Endothelial cell of umbilical vein (primary cell): ENCODE measurements at regions not wholly inside any gene's neighbourhood (a gene's known extent, or its start where the extent isn't known, plus 50 kb on each side); places are given as distances from the start of the nearest gene placed in this dataset.

Experiments used
- BruUV-seq: library from RNA; stranded (reverse); fragments of 400-500 nt; replicated peaks from 2 replicates; lab custom pipeline; 2021; lab: Mats Ljungman, UMichigan
- CTCF ChIA-PET: fragments of 300-600, 350-600 bp; sonication (Branson Sonifier 250); formaldehyde crosslinking; loops from one replicate; lab custom pipeline; 2021; ENCODE audit warnings: antibody characterized with exemption, inconsistent platforms; lab: Charles Lee
- POLR2A ChIA-PET: fragments of 300-600, 350-600 bp; sonication (Branson Sonifier 250); formaldehyde crosslinking; loops from one replicate; lab custom pipeline; 2021; ENCODE audit warnings: antibody characterized with exemption, inconsistent platforms; lab: Charles Lee
- DNase-seq: peaks from one replicate; pipeline ENCODE4 v3.0.0-alpha.2; 2011; ENCODE audit warnings: low read depth, low spot score
- FAIRE-seq: peaks from 2 replicates; lab custom pipeline; 2011; peaks lifted over from hg19 to GRCh38; lab: Jason Lieb, UNC
- H2AFZ ChIP-seq: 2 replicates; pipeline ENCODE4 v1.6.0; 2012; ENCODE audit warnings: low read depth, low read length, control low read depth, inconsistent platforms
- H3K27ac ChIP-seq: 2 replicates; pipeline ENCODE4 v1.5.1; 2011; ENCODE audit warnings: low read depth, mild to moderate bottlenecking, control low read depth, low read length, moderate library complexity; ENCODE audit not compliant: insufficient read depth
- H3K27me3 ChIP-seq, 2 experiments: 2 replicates each; pipeline versions ENCODE4 v1.6.0 to v1.6.1; 2011; ENCODE audit warnings: low read length in 2 of 2, mixed read lengths in 1 of 2; ENCODE audit not compliant: control insufficient read depth in 2 of 2, insufficient read depth in 2 of 2
- H3K36me3 ChIP-seq, 2 experiments: 2 replicates in 1 of 2; 3 replicates in 1 of 2; pipeline ENCODE4 v1.5.1; 2011; ENCODE audit warnings: low read length in 2 of 2, mild to moderate bottlenecking in 1 of 2, moderate library complexity in 1 of 2; ENCODE audit not compliant: control insufficient read depth in 2 of 2, insufficient read depth in 2 of 2; ENCODE audit errors: extremely low read depth in 1 of 2
- H3K4me1 ChIP-seq: 3 replicates; pipeline ENCODE4 v1.5.1; 2011; ENCODE audit warnings: mild to moderate bottlenecking, low read length; ENCODE audit not compliant: control insufficient read depth, insufficient read depth; ENCODE audit errors: extremely low read depth
- H3K4me2 ChIP-seq: 2 replicates; pipeline ENCODE4 v1.6.1; 2011; ENCODE audit warnings: low read length, control low read depth, mixed read lengths; ENCODE audit not compliant: insufficient read depth
- H3K4me3 ChIP-seq, 3 experiments: fragments of 200-600 bp in 1 of 3; sonication (generic), shearing (Covaris generic) in 1 of 3; replicated peaks in 1 of 3; 2 replicates each; pipeline ENCODE4 v1.5.1; 2011 to 2016; ENCODE audit warnings: control low read depth in 3 of 3, low read length in 3 of 3, mild to moderate bottlenecking in 2 of 3, inconsistent platforms in 1 of 3, low read depth in 1 of 3, moderate library complexity in 1 of 3; ENCODE audit not compliant: insufficient read depth in 1 of 3
- H3K79me2 ChIP-seq: 2 replicates; pipeline ENCODE4 v1.6.0; 2012; ENCODE audit warnings: low read length, inconsistent platforms; ENCODE audit not compliant: control insufficient read depth, insufficient read depth
- H3K9ac ChIP-seq: replicated peaks from 2 replicates; pipeline ENCODE3; 2011; ENCODE audit warnings: low read length, control low read depth; ENCODE audit not compliant: insufficient read depth; ENCODE audit errors: extremely low read depth
- H3K9me1 ChIP-seq: replicated peaks from 3 replicates; pipeline ENCODE4 v1.6.0; 2011; ENCODE audit warnings: mild to moderate bottlenecking, low read length; ENCODE audit not compliant: control insufficient read depth, insufficient read depth; ENCODE audit errors: extremely low read depth
- H3K9me3 ChIP-seq: replicated peaks from 2 replicates; pipeline ENCODE4 v1.5.1; 2012; ENCODE audit warnings: low read length, inconsistent platforms; ENCODE audit not compliant: control insufficient read depth, insufficient read depth
- H4K20me1 ChIP-seq: replicated peaks from 2 replicates; pipeline ENCODE3; 2011; ENCODE audit warnings: mild to moderate bottlenecking, low read length; ENCODE audit not compliant: control insufficient read depth, insufficient read depth; ENCODE audit errors: extremely low read depth
- EZH2 ChIP-seq: IDR thresholded peaks from 2 replicates; pipeline ENCODE4 v1.6.1; 2012; ENCODE audit warnings: borderline replicate concordance, low read depth, mild to moderate bottlenecking, moderate library complexity, low read length, inconsistent platforms; ENCODE audit not compliant: severe bottlenecking
- FOS ChIP-seq: IDR thresholded peaks from 2 replicates; pipeline ENCODE4 v1.6.1; 2011; ENCODE audit warnings: mild to moderate bottlenecking, low read length, moderate library complexity, borderline replicate concordance; ENCODE audit not compliant: insufficient read depth
- GATA2 ChIP-seq: IDR thresholded peaks from 2 replicates; pipeline ENCODE4 v1.7.0; 2011; ENCODE audit warnings: low read depth, mild to moderate bottlenecking, moderate library complexity, mixed read lengths, low read length; ENCODE audit not compliant: insufficient read length, insufficient read depth
- JUN ChIP-seq: IDR thresholded peaks from 2 replicates; pipeline ENCODE4 v1.6.1; 2011; ENCODE audit warnings: borderline replicate concordance, low read depth; ENCODE audit not compliant: insufficient read length, insufficient read depth
- MYC ChIP-seq: IDR thresholded peaks from one replicate; pipeline ENCODE4 v1.6.1; 2011; ENCODE audit warnings: mild to moderate bottlenecking, low read depth, low read length
- POLR2A ChIP-seq: IDR thresholded peaks from 2 replicates; pipeline ENCODE4 v1.6.1; 2012; ENCODE audit warnings: low read depth, mild to moderate bottlenecking, control low read depth, low read length
- POLR2AphosphoS5 ChIP-seq: IDR thresholded peaks from 2 replicates; pipeline ENCODE4 v1.6.1; 2012; ENCODE audit warnings: low read depth, mild to moderate bottlenecking, control low read depth, low read length, moderate library complexity; ENCODE audit not compliant: insufficient read depth
- dilution Hi-C: fragments of 300-500 bp; cut with MboI; formaldehyde crosslinking; loops from one replicate; pipeline ENCODE4 v1.15.0; 2019; ENCODE audit warnings: low sequenced_read_pairs; ENCODE audit not compliant: extremely low pct_ligation_motif_present
- intact Hi-C: fragments of 100-400 bp; cut with micrococcal nuclease; formaldehyde crosslinking; loops from one replicate; pipeline ENCODE4 v1.10.0; 2022
- TF ChIP-seq, protein P1 (sequence below): IDR thresholded peaks from 2 replicates; pipeline ENCODE4 v1.6.1; 2011; ENCODE audit not compliant: insufficient read depth, insufficient read length
- TF ChIP-seq, protein P2 (sequence below), 2 donors: IDR thresholded peaks; 1 replicate in 1 of 2; 2 replicates in 1 of 2; pipeline ENCODE4 v1.5.1; 2011; ENCODE audit warnings: low read length in 2 of 2, mild to moderate bottlenecking in 2 of 2, moderate library complexity in 2 of 2, control low read depth in 1 of 2, inconsistent platforms in 1 of 2, low read depth in 1 of 2; ENCODE audit not compliant: insufficient read depth in 1 of 2; ENCODE audit errors: extremely low read depth in 1 of 2

DNA sequence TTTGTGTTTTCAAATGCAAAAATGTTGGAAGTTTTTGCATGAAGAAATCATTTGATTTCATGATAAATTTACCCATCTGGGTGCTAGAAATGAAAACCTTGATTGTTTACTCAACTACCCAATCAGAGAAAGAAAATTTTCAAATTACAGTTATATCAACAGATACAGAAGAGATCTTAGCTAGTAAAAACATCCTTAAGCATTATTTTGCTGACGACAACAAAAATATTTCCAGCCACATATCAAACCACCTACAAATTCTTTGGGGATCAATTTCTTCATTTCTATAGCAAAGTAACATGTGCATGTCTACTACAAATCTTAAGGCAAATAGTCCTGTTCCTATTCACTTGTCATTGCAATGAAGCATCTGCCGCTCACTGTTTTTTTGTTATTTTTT is 530.3 kb downstream of the ZIC1 start:
- no peaks in the 10 kb centered on the region for H3K9me3 ChIP-seq
- intact Hi-C loops = no loop called here
- H3K4me1 ChIP-seq = peaks cover 13% of the 10 kb centered on the region
- no TSS peak for BruUV-seq
- dilution Hi-C loops = no loop called here
- FAIRE-seq (no peak), DNase-seq (no peak)
- POLR2A ChIA-PET = no interaction called here
- H3K79me2 ChIP-seq = no peaks in the 10 kb centered on the region
- TF ChIP-seq MYC (no peak), JUN (no peak), FOS (no peak), POLR2A (no peak), GATA2 (no peak), EZH2 (no peak)
- TF ChIP-seq, protein P1, sequence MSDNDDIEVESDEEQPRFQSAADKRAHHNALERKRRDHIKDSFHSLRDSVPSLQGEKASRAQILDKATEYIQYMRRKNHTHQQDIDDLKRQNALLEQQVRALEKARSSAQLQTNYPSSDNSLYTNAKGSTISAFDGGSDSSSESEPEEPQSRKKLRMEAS = no peak
- no peak overlapping the region for H3K4me3 ChIP-seq
- H2AFZ ChIP-seq = no peak overlapping the region
- no peak overlapping the region for H3K27ac ChIP-seq
- H3K9me1 ChIP-seq = no peaks in the 10 kb centered on the region
- H3K4me2 ChIP-seq = no peak overlapping the region
- H4K20me1 ChIP-seq = no peaks in the 10 kb centered on the region
- H3K9ac ChIP-seq = no peak overlapping the region
- no peaks in the 10 kb centered on the region for H3K36me3 ChIP-seq
- CTCF ChIA-PET = interaction anchor here (1.1 to 2.0 kb wide), 2 partner anchors 12 to 138 kb away, joined by 3 to 6 read pairs; no protein-coding TSS in a partner anchor
- H3K27me3 ChIP-seq = no peaks in the 10 kb centered on the region

DNA sequence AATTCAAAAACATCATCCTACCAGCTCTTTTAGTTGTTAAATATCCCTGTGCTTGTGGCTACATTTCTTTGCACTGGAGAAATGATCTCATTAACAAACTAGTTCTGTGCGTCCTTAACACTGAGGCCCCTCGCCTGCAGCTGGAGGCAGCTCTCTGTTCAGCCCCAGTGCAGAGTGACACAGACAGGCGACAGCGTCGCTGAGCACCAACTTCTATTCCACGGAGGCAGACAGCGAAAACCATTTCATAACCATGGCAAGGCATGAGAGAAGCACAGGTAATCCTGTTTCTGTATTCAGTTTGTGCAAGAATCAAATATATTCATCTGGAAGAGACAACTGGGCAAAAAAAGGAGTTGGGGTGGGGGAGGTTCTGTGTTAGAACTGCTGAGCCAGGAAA is 530.7 kb downstream of the ZIC1 start:
- CTCF ChIA-PET = interaction anchor here (1.1 to 2.0 kb wide), 2 partner anchors 12 to 138 kb away, joined by 3 to 6 read pairs; no protein-coding TSS in a partner anchor
- Histone ChIP-seq H3K9me1 (no peaks in the 10 kb centered on the region), H3K4me3 (no peak overlapping the region), H3K36me3 (no peaks in the 10 kb centered on the region), H3K79me2 (no peaks in the 10 kb centered on the region), H3K4me1 (peaks cover 13% of the 10 kb centered on the region), H3K27ac (no peak overlapping the region), H3K9me3 (no peaks in the 10 kb centered on the region), H3K27me3 (no peaks in the 10 kb centered on the region), H3K9ac (no peak overlapping the region), H2AFZ (no peak overlapping the region), H3K4me2 (no peak overlapping the region), H4K20me1 (no peaks in the 10 kb centered on the region)
- TF ChIP-seq FOS = no peak
- TF ChIP-seq GATA2 = no peak
- no peak for TF ChIP-seq JUN
- no peak for TF ChIP-seq POLR2A
- no peak for TF ChIP-seq POLR2AphosphoS5
- TF ChIP-seq, protein P1 = no peak
- TF ChIP-seq EZH2 = no peak
- TF ChIP-seq, protein P2, sequence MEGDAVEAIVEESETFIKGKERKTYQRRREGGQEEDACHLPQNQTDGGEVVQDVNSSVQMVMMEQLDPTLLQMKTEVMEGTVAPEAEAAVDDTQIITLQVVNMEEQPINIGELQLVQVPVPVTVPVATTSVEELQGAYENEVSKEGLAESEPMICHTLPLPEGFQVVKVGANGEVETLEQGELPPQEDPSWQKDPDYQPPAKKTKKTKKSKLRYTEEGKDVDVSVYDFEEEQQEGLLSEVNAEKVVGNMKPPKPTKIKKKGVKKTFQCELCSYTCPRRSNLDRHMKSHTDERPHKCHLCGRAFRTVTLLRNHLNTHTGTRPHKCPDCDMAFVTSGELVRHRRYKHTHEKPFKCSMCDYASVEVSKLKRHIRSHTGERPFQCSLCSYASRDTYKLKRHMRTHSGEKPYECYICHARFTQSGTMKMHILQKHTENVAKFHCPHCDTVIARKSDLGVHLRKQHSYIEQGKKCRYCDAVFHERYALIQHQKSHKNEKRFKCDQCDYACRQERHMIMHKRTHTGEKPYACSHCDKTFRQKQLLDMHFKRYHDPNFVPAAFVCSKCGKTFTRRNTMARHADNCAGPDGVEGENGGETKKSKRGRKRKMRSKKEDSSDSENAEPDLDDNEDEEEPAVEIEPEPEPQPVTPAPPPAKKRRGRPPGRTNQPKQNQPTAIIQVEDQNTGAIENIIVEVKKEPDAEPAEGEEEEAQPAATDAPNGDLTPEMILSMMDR (IDR thresholded peaks at IDR 0.05; ENCODE audit: extremely low read depth in 1 of 2, insufficient read depth in 1 of 2, low read depth in 1 of 2, low read length in 2 of 2) = no peak
- no peak for TF ChIP-seq MYC
- DNase-seq = no peak
- intact Hi-C loops = loop anchor here (5.0 kb wide), 1 partner anchor 137 kb away; no protein-coding TSS in a partner anchor
- POLR2A ChIA-PET = no interaction called here
- dilution Hi-C loops = no loop called here
- no TSS peak for BruUV-seq
- no peak for FAIRE-seq
